ENCODE measurements at regions not wholly inside any gene's neighbourhood (a gene's known extent, or its start where the extent isn't known, plus 50 kb on each side); places are given as distances from the start of the nearest gene placed in this dataset.
"Not testable (repeated sequence)": the region's sequence is repeated elsewhere in the genome, so short reads cannot be mapped to it uniquely, and the experiment has no call there.

DNA sequence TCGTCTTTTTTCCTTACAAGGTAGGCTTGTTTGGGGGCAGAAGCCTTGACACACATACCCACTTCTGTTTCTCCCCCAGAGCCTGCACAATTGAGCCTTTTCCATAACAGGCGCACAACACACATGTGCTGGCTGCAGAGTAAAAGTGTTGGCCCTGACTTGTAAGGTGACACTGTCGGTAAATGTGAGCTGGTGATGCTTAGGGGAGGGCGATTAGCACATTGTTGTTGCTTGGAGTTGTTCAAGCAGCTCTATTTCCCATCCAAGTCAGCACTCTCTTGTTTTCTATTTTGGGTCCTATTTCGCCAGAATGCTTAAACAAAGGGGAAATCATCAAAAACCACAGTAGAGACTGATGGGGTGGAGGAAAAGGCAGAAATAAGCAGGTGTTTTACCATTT is 51.9 kb upstream of the PTPRJ start:
- DNase-seq = no peak

DNA sequence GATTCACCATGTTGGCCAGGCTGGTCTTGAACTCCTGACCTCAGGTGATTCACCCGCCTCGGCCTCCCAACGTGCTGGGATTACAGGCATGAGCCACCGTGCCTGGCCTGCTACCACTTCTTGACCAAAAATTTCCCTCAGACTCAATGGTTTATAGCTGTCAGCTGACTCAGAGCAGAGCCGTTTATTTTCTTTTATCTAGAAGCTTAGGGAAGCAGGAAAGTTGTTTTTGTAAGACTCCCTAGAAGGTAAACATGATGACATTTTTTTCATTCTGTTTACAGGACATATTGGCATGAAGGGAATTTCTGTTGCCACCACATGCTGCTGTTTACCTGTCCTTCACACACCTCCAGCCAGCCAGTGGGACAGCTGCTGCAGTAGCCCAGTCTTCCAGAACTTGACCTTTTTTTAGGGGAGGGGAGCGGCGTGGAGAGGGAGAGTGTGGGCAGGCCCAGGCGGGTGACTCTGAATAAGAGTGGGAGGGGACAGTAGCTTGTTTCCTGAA is 56.1 kb upstream of the PTPRJ start:
- DNase-seq = peak; percentile 56

DNA sequence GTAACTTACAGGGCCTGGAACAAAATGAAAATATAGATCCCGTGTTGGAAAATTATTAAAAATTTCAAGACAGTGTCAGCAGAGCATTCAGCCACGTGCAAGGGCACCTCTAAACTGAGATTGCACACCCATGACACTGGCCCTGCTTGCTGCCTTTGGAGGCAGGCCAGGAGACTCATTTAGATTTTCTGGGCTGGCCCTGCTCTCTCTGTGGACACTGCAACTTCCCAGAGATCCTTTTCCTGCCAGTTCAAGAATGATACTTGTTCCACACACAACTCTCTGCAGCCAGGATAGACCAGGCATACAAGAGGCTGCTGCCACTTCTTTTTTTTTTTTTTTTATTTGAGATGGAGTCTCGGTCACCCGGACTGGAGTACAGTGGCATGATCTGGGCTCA is 56.7 kb upstream of the PTPRJ start:
- peak; percentile 49 for DNase-seq

DNA sequence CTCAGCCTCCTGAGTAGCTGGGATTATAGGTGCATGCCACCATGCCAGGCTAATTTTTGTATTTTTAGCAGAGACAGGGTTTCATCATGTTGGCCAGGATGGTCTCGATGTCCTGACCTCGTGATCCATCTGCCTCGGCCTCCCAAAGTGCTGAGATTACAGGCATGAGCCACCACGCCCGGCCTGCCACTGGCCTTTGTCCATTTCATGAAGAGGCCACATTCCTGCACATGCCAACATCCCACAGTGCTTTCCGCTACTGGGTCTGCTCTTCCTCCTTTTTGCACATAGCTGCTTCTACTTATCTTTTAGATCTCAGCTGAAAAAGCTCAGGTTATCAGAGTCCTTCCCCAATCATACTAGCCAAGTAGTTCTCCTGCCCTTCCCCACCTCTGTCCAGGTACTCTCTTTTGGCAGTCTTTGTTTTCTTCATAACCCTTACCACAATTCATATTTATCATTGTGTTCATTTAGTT is 59.2 kb upstream of the PTPRJ start:
- not testable (repeated sequence) for DNase-seq

DNA sequence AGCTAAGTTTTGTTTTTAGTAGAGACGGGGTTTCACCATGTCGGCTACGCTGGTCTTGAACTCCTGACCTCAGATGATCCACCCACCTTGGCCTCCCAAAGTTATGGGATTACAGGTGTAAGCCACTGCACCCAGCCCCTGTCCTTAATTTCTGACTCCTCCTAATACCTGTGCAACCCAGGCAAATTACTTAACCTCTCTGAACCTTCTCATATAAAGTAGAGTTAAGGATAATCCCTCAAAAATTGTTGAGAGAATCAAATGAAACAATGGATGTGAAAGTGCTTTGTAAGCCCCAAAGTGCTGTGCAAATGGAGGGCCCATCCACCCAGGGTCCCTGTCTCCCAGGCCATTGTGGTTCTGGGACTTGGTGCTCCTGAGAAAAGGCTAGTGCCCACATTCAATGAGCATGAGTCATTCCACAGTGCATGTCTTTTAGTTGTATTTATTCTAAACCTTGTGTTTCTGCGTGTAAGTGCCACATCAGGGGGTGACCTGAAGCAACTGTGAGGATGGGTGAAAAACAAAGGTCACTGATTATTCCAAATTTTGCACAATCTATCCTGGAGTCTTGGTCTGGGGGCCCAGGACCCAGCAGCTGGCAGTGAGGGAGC is 61.4 kb upstream of the PTPRJ start:
- DNase-seq = peak; percentile 56

DNA sequence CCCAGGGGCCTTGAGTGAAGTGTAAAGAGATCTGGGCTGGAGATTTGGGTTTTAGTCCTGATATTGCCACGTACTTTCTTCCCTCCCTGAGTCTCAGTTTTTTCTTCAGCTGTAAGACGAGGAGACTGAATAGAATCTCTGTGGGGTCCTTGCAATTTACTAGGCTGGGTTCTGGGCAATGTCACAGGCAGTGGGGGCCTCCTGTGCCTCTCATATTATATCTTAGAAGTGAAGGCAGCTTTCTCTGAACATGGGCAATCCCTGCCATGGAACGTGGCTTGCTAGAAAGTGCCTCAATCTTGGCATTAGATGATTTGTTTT is 62.0 kb upstream of the PTPRJ start:
- no peak for DNase-seq

DNA sequence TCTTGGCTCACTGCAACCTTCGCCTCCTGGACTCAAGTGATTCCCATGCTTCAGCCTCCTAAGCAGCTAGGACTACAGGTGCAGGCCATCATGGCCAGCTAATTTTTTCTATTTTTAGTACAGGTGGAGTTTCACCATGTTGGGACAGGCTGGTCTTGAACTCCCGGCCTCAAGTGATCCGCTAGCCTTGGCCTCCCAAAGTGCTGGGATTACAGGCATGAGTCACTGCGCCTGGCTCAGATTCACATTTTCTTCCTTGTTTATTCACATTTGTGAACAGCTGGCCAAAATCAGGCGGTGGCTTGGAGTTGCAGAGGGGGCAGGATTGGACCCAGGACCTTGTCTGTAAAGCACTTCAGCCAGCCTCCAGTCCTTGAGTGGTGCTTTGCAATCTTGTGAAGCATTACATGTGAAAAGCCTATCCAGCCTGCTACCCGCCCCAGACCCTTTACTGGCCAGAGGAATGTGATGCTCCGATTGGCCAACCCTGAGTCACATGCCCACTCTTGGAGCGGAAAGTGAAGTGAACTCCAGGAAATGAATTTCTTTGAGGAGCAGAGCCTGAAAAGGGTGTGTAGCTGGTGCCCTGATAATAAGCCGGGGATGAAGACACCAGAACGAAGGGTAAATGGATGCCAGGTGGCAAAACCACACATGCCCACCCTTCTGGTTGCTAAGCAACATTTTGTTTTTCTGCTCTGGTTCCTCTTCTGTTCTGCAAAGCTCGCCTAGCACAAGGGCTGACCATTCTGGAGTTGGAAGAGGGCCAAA is 62.6 kb upstream of the PTPRJ start:
- peak; percentile 81 for DNase-seq

DNA sequence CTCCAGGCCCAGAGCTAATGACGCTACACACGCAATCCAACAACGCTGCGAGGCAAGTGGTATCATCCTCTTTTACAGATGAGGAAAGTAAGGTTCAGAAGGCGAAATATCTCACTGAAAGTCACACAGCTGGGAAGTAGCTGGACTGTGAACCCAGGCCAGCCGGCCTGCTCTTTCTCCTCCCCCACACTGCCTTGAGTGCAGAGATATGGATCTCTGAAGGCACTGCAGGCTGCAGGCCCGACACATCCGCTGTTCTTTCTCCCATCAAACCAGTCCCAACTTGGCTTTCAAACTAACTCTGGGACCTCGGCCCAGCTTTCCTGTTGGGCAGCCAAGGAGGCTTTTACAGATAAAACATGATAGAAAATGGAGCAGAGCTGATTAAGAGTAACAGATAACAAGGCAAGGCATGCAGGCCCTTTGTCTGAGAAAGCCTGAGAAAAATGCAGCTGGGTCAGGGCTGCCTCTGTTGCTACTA is 64.0 kb upstream of the PTPRJ start:
- DNase-seq = peak; percentile 21

DNA sequence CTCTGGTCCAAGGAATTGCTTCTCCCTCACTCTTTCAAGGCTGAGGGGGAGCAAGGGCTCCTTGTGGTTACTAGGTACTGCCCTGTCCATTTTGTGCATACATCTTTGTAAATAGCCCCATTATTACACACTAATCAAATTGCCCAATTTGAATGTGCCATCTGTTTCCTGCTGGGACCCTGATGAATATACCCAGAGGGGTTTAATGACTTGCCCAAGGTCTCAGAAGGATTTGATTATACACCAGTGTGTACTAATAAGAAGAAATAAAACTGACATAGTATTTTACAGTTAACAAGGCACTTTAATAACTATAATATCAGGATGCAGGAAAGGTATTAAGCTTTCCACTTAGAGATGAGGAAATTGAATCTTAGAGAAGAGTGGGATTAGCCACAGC is 64.6 kb upstream of the PTPRJ start:
- no peak for DNase-seq

DNA sequence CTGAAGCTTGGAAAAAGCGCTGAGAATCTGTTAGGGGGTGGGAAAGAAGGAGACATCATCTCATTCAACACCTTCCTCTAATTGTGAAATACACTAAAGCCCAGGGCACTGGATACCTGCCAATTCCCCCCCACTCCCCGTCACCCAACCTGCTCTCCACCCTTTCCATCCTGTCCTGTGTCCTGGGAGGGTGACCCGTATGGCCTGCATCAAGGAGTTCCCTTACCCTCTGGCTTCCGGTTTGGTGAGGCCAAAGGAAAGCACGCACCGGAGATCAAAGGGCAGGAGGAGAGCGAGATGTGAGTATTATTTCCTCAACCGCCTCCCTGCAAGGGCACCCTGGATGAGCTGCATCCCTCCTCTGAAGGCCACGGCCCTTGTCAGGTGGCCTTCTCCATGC is 65.0 kb upstream of the PTPRJ start:
- no peak for DNase-seq

DNA sequence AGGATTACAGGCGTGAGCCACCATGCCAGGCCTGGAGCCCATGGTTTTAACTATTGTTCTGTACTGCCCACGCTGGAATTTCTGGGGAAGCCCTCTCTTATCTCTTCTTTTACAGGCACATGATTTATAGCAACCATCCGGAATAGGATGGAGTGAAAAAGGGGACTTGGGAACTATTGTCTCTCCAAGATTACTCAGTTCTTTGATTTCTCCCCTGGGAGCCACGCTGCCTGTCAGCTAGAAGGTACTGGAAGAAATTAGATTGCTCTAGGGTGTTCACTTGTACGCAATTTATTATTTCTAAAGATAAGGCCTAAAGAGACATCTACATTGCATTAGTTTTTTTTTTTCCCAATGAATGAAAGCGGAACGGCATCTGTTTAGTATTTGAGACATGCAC is 65.6 kb upstream of the PTPRJ start:
- DNase-seq = no peak

DNA sequence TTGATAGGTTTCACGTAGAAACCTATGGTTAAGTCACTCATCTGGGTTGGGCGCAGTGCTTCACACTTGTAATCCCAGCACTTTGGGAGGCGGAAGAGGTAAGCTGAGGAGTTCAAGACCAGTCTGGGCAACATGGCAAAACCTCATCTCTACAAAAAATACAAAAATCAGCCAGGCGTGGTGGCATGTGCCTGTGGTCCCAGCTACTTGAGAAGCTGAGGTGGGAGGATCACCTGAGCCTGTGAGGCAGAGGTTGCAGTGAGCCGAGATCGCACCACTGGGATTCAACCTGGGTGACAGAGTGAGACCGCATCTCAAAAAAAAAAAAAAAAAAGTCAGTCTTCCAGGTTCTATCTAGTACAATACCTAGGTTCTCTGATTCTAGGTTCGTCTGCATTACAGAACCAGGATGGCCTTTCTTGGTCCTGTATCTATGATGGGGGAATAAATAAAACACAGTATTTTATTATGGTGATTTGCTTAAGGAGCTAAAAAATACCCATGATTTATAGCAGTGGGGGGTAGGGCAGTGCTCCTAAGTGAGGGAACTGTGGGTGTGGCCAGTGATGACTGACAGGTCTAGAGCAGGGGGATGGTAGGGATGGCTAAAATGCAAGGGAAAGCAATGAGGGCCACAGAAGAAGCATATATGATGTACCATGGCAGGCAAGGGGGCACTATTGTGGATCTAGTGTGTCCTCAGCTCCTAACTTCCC is 65.5 kb upstream of the NUP160 start:
- DNase-seq = no peak

DNA sequence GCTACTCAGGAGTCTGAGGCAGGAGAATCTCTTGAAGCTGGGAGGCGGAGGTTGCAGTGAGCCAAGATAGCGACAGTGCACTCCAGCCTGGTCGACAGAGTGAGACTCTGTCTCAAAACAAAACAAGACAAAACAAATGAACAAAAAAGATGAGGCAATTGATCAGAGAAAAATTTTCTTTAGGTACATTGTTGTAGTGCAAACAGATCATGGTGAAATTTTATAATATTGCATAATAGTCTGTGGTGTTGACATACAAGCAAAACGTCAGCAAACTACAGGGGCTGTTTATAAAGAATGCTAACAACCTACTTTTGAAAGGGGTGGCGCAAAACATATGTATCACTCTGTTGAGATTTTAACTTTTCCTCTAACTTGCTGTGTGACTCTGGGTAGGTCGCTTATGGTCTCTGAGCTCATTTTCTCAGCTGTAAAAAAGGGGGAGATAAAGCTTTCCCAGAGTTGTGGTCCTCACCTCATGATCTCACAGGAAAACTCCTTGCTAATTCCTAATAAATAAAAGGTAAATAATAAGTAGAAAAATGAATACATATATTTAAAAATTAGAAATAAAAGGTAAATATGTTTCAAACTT is 64.8 kb upstream of the NUP160 start:
- no peak for DNase-seq

DNA sequence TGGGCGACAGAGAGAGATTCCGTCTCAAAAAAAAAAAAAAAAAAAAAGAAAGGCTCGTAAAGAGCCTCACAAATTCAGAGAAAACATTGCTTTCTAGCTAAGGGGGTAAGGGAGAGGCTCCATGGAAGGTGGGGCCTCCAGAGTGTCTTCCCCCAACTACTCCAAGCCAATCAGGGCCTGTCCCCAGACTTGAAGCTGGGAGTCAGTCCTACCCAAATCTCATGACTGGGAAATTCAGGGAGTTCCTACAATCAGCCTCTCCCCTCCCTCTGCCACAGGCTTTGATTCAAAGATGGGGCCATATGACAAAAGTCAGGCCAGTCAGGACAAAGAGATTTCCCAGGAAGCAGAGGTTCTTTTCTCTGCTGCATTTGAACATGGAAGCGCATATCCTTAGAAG is 63.0 kb upstream of the NUP160 start:
- no peak for DNase-seq

DNA sequence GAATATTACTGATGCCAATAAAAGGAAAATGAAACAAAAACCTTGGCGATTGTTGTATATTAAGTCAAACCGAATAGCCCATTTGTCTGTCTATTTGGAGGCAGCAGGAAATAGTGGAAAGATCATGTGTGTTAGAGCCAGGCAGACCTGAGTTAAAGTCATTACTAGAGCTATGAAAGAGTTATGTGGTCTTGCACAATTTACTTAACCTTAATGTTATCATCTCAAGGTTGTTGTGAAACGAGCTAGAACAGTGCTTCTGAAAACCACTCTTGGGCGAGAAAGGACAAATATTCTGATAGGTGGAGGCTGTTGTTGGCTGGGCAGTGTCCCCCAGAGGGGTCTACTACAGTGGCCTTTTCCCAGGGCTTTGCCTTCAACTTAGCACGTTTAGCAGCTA is 60.0 kb upstream of the NUP160 start:
- DNase-seq = no peak

DNA sequence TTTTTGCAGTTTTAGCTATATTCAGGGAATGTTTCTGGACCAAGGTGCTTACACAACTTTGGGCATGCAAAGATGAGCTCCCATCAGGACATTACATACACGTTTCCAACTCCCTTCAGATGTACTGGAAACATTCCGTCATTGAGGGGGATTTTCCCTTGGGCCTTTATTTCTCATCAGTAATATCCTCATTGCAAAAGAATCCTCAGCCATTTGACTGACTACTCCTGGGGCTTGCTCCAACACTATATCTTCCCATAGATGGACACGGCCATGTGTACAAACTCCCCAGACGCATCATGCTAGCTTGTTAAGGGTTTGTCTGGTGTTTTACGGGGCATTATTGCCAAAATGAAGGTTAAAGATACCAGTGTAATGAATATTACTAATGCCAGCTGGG is 59.3 kb upstream of the NUP160 start:
- DNase-seq = peak; percentile 77

DNA sequence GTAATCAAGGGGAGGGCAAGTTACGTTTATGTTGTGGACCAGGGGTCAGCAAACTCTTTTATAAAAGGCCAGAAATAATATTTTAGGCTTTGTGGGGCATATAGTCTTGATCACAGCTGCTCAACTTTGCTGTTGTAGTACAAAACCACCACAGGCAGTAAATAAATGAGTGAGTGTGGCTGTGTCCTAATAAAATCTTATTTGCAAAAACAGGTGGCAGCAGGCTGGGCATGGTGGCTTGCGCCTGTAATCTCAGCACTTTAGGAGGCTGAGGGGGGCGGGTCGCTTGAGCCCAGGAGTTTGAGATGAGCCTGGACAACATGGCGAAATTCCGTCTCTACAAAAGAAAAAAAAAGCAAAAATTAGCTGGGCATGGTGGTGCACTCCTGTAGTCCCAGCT is 57.9 kb upstream of the NUP160 start:
- no peak for DNase-seq

DNA sequence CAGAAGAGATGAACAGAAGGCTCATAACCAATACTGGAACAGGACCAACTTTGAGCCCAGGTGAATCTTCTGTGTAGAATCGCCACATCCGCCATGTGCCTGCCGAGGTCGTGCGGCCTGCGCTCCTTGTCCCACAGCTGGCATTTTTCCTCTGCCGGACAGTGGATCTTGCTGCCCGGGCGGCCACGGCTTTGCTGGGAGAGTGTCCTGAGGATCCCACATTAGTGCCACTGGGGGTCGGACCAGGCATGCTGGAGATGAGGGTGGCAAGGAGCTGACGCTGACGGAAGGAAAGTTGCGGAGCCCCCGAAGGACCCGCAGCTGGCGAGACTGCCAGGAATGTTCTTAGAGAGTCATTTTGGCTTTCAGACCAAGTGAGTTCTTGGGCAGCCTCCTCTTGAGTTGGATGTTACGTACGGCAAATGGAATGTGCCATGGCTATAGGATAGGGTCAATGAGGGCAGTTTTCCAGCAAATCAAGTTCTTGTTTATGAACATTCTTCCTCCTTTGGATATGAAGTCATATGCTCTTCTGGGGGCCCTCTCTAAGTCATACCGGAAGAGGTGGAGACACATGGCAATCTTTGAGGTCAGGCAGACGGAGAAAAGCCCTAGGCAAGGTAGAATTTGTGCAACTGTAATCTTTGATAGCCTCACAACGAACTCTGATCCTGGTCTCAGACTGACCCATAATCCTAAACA is 57.4 kb upstream of the NUP160 start:
- DNase-seq = peak; percentile 66

DNA sequence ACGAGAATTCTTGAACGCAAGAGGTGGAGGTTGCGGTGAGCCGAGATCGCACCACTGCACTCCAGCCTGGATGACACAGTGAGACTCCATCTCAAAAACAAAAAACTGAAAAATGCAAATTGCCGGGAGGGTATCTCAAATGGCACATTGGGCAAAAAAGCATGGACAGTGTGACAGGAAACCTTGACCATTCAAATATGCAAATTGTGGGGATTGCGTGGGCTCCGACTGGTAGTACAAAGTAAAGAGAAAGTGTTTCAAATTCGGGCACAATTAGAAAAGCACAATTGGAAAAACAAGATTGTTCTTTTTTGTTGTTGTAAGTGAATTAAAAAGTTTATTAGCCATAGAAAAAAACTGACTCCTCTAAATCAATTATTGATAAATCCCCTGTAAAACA is 56.7 kb upstream of the NUP160 start:
- DNase-seq = no peak

DNA sequence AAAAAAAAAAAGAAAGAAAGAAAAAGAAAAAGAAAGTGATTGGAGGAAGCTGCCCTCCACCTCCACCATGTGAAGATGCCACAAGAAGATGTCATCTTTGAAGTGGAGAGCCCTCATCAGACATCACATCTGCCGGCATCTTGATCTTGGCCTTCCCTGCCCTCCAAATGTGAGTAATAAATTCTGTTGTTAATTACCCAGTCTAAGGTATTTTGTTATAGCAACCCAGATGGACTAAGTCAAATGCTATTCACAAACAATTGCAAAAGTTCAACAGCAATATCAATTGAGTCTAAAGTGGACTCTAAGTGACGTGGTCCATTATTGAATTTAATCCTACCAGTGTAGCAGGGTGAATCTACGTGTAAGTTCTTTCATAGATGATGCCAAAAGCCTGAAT is 55.9 kb upstream of the NUP160 start:
- no peak for DNase-seq

DNA sequence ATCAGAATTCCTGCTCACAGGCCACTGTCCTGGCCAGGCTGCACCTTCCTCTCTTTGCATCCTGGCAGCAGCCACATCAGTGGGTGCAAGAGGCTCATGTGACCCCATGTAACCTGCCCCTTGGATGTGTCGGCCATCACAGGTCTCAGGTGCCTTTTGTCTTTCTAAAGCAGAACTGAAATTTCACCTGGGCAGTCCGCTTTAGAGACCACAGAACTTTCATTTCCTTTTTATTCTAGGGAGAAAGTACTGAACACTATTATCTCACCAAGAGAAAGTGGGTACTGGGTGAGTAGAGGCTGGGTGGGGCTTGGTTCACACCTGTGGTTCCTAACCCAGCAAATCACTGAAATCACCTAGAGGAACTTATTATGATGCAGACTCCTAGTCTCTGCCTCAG is 51.7 kb upstream of the NUP160 start:
- DNase-seq = no peak

All from fibroblast of skin of scalp (primary cell).